Ishikawa (cell line): ENCODE measurements at regions not wholly inside any gene's neighbourhood (a gene's known extent, or its start where the extent isn't known, plus 50 kb on each side); places are given as distances from the start of the nearest gene placed in this dataset.

Experiments
- CEBPB ChIP-seq: IDR thresholded peaks from 2 replicates; pipeline ENCODE4 v1.6.1; 2012
- CREB1 ChIP-seq: IDR thresholded peaks from 2 replicates; pipeline ENCODE4 v1.6.1; 2012; ENCODE audit warnings: low read depth
- EGR1 ChIP-seq: IDR thresholded peaks from 2 replicates; pipeline ENCODE4 v1.6.1; 2012
- EP300 ChIP-seq: IDR thresholded peaks from 2 replicates; pipeline ENCODE4 v1.6.1; 2012; ENCODE audit warnings: borderline replicate concordance
- FOXM1 ChIP-seq: IDR thresholded peaks from 2 replicates; pipeline ENCODE4 v1.6.1; 2012; ENCODE audit warnings: low read depth, borderline replicate concordance
- NFIC ChIP-seq: IDR thresholded peaks from 2 replicates; pipeline ENCODE4 v1.6.1; 2012
- RAD21 ChIP-seq: IDR thresholded peaks from 2 replicates; pipeline ENCODE4 v1.6.1; 2012; ENCODE audit warnings: low read depth
- TAF1 ChIP-seq: IDR thresholded peaks from 2 replicates; pipeline ENCODE4 v1.6.1; 2012; ENCODE audit warnings: low read depth, mild to moderate bottlenecking
- TCF12 ChIP-seq: IDR thresholded peaks from 2 replicates; pipeline ENCODE4 v1.6.1; 2012; ENCODE audit warnings: low read depth
- TEAD4 ChIP-seq: IDR thresholded peaks from 2 replicates; pipeline ENCODE4 v1.6.1; 2012
- YY1 ChIP-seq: IDR thresholded peaks from 2 replicates; pipeline ENCODE4 v1.6.1; 2012; ENCODE audit warnings: low read depth
- ZBTB7A ChIP-seq: IDR thresholded peaks from 2 replicates; pipeline ENCODE4 v1.6.1; 2012; ENCODE audit warnings: low read depth
- TF ChIP-seq, protein P1 (sequence below): IDR thresholded peaks from 2 replicates; pipeline ENCODE4 v1.6.1; 2012
- TF ChIP-seq, protein P2 (sequence below): IDR thresholded peaks from 2 replicates; pipeline ENCODE4 v1.6.1; 2012
- TF ChIP-seq, protein P3 (sequence below): IDR thresholded peaks from 2 replicates; pipeline ENCODE4 v1.6.1; 2012; ENCODE audit warnings: low read depth, mild to moderate bottlenecking

DNA sequence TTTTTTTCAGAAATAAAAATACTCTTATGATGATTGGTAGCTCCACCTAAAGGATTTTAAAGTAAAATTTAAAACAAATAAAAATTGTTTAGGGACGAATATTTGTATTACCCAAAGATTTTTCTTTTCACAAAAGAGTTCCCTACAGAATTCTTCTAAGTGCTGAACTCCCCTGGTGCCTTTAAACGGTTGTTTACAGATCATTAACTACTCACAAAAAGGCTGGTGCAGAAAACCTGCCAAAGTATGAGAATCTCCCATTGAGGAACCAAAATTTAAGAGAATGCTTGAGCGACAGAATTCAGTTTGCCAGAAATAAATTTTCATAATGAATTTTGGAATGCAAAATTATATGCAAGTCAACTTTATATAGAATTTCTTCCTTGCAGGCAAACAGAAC lies 497.8 kb upstream of the NR2F2 start:
- TF ChIP-seq YY1 (no peak), FOXM1 (no peak), TEAD4 (no peak), NFIC (no peak), EGR1 (no peak), CREB1 (no peak), RAD21 (no peak), EP300 (no peak), CEBPB (no peak), TAF1 (no peak), TCF12 (no peak), ZBTB7A (no peak)
- TF ChIP-seq, protein P1, sequence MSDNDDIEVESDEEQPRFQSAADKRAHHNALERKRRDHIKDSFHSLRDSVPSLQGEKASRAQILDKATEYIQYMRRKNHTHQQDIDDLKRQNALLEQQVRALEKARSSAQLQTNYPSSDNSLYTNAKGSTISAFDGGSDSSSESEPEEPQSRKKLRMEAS = no peak
- TF ChIP-seq, protein P2, sequence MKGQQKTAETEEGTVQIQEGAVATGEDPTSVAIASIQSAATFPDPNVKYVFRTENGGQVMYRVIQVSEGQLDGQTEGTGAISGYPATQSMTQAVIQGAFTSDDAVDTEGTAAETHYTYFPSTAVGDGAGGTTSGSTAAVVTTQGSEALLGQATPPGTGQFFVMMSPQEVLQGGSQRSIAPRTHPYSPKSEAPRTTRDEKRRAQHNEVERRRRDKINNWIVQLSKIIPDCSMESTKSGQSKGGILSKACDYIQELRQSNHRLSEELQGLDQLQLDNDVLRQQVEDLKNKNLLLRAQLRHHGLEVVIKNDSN = no peak
- TF ChIP-seq, protein P3, sequence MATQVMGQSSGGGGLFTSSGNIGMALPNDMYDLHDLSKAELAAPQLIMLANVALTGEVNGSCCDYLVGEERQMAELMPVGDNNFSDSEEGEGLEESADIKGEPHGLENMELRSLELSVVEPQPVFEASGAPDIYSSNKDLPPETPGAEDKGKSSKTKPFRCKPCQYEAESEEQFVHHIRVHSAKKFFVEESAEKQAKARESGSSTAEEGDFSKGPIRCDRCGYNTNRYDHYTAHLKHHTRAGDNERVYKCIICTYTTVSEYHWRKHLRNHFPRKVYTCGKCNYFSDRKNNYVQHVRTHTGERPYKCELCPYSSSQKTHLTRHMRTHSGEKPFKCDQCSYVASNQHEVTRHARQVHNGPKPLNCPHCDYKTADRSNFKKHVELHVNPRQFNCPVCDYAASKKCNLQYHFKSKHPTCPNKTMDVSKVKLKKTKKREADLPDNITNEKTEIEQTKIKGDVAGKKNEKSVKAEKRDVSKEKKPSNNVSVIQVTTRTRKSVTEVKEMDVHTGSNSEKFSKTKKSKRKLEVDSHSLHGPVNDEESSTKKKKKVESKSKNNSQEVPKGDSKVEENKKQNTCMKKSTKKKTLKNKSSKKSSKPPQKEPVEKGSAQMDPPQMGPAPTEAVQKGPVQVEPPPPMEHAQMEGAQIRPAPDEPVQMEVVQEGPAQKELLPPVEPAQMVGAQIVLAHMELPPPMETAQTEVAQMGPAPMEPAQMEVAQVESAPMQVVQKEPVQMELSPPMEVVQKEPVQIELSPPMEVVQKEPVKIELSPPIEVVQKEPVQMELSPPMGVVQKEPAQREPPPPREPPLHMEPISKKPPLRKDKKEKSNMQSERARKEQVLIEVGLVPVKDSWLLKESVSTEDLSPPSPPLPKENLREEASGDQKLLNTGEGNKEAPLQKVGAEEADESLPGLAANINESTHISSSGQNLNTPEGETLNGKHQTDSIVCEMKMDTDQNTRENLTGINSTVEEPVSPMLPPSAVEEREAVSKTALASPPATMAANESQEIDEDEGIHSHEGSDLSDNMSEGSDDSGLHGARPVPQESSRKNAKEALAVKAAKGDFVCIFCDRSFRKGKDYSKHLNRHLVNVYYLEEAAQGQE = no peak

DNA sequence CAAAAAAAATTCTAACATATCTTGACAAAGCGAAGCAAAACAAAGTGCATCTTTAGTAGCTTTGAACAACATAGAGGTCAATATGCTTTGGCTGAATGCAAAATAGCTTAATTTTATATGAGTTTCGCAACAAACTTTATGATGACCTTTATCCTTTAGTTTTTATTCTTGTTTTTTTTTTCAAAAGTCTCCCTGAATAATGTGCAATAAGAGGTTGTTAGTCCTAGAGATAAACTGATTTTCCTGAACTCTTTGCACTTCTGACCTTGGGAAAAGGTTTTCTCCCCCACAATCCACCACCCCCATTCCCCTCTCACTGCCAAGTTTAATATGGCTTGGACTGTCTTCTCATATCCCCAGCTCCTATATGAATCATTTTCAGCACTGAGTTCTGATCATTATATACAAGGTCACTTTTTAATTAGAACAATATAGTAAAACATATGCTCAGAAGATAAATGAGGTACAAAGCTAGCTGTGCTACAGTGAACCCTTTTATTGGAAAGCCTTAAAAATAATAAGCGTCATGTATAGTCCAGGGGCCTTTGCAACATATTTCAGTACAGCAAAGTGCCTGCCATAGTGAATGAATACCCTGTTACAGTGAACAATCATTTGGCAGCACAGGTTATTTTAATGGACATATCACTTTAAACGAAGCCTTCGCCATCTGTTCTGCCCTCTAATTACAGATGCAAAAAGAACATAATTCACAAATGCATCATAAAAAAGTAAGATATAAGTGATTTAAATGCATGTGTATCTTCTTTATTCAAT lies 496.3 kb upstream of the NR2F2 start:
- TF ChIP-seq FOXM1 (no peak), NFIC (no peak), ZBTB7A (no peak)
- TF ChIP-seq, protein P3 = no peak
- TF ChIP-seq, protein P2 = no peak

DNA sequence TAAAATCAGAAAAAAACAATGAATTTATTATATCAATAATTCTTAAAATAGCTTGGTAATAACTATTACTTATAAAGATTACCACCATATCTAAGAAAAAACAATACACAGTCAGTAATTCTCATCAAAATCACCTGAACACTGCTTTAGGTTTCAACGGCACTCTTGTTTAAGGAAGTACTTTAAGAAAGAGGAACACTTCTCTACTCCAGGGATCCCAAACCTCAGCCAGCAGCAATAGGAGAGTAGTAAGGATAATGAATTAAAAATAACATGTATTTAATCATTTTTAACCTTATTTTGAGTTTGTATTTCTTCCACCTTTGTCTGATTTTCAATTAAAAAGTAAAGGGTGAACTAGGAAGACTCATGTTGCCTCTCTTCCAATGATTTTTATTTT lies 494.0 kb upstream of the NR2F2 start:
- TF ChIP-seq, protein P1 = no peak
- no peak for TF ChIP-seq TCF12
- no peak for TF ChIP-seq EGR1
- TF ChIP-seq, protein P2 = no peak
- no peak for TF ChIP-seq EP300
- TF ChIP-seq TEAD4 = no peak
- no peak for TF ChIP-seq NFIC
- no peak for TF ChIP-seq CEBPB
- TF ChIP-seq ZBTB7A = no peak
- TF ChIP-seq, protein P3 = no peak
- no peak for TF ChIP-seq CREB1
- no peak for TF ChIP-seq TAF1
- TF ChIP-seq RAD21 = no peak
- no peak for TF ChIP-seq YY1
- no peak for TF ChIP-seq FOXM1

DNA sequence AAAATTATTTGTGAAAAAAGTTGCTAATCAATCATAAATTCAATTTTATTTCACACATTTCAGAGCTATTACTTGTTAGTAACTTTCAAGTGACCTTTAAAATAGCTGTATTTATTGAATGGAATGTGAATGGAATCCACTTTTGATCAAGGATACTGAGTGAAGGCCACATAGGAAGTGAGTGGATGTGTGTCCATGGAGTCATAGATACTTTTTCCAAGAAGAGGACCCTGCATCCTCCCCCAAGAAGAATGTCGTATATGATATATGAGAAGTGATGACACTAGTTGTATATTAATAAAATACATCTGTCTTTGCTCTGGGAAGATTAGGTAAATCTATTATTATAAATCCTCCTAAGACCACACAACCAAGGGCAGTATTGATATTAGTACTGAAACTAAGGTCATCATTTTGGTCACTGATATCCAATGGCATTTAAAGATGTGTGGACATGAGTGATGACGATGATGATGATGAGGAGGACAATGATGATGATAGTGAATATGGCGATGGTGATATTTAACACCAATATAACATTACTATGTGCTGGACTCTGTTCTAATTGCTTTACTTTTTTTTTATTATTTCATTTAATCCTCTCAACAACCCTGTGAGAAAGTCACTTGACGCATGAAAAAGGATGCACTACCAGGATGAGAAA lies 493.0 kb upstream of the NR2F2 start:
- TF ChIP-seq, protein P2 = no peak
- TF ChIP-seq FOXM1 (no peak), EP300 (no peak), RAD21 (no peak), CREB1 (no peak), CEBPB (no peak), TCF12 (no peak), EGR1 (no peak), ZBTB7A (no peak), TAF1 (no peak), NFIC (no peak), YY1 (no peak), TEAD4 (no peak)
- TF ChIP-seq, protein P1 = no peak
- TF ChIP-seq, protein P3 = no peak
